HFF-Myc (cell line): ENCODE measurements at regions not wholly inside any gene's neighbourhood (a gene's known extent, or its start where the extent isn't known, plus 50 kb on each side); places are given as distances from the start of the nearest gene placed in this dataset.

Source experiments
- DNase-seq: peaks from one replicate; pipeline ENCODE4 v3.0.0-alpha.2; 2011; ENCODE audit warnings: low read depth; ENCODE audit errors: extremely low read depth
- H3K4me3 ChIP-seq: replicated peaks from 2 replicates; pipeline ENCODE4 v1.5.1; 2011; ENCODE audit warnings: low read depth, mild to moderate bottlenecking, control low read depth, low read length
- CTCF ChIP-seq: IDR thresholded peaks from 2 replicates; pipeline ENCODE4 v1.5.1; 2012; ENCODE audit warnings: mild to moderate bottlenecking, low read depth, low read length, control low read depth; ENCODE audit errors: missing control alignments

DNA sequence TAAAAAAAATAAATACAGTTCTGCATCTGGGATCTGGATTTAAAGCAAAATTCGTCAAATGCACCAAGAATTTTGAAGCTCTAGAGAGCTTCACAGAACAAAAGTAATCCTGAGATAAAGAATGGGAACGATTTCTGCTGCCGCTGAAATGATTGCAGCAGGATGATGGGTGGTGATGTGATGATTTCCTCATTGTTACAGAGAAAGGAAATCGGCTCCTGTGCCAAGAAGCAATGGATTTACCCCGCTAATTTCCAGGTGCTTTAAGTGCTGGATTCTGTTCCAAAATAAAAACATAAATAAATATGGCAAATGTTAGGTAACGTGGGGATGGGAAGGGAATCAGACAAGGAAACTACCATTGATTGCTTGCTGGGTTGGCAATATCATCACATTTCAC is 1067.9 kb upstream of the MAP3K7 start:
- H3K4me3 ChIP-seq: no peak overlapping the region
- TF ChIP-seq CTCF: no peak
- DNase-seq: no peak

DNA sequence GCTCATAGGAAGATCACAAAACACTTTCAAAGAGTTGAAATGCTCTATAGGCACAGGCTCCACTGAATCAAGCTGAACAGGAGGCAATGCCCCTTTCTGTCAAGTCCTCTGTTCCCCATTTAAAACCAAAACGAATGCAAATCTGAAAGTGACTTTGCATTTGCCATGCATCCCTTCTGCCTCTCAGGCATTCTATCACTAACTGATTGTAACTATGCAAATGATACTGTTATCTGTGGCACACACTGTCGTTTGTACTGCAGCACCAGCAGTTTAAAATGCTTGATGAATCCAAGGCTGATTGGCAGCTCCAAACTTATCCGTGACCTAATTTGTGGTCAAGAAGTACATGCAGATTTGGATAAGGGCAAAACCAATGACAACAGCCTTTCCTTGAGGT is 1067.5 kb upstream of the MAP3K7 start:
- no peak for TF ChIP-seq CTCF
- H3K4me3 ChIP-seq: no peak overlapping the region
- no peak for DNase-seq

DNA sequence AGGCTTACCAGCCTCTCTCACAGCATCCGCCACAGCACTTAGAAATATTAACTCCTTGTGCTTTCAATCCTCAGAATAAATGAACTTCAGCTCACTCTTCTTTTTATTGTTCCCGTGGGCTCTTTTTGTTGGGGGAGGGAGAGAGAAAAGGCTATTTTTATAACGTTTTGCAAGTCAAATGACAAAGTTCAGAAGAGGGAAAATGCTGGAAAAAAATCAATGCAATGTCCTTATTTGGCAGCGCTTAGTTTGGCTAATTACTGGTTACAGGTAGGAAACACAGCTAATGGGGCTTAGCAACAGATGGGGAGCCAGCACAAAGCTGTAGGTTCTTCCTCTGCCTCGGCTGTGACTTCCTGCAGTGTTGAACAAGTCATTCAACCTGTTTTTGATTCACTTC is 1067.0 kb upstream of the MAP3K7 start:
- no peak for DNase-seq
- TF ChIP-seq CTCF: no peak
- no peak overlapping the region for H3K4me3 ChIP-seq

- DNase-seq: no peak
- no peak overlapping the region for H3K4me3 ChIP-seq
- no peak for TF ChIP-seq CTCF
These were observed 1066.3 kb upstream of the MAP3K7 start for GRCh38 chr6:91653076-91653723.

GRCh38 chr6:91646649-91647048 is 1059.8 kb upstream of the MAP3K7 start:
- no peak overlapping the region for H3K4me3 ChIP-seq
- DNase-seq: no peak
- no peak for TF ChIP-seq CTCF

DNA sequence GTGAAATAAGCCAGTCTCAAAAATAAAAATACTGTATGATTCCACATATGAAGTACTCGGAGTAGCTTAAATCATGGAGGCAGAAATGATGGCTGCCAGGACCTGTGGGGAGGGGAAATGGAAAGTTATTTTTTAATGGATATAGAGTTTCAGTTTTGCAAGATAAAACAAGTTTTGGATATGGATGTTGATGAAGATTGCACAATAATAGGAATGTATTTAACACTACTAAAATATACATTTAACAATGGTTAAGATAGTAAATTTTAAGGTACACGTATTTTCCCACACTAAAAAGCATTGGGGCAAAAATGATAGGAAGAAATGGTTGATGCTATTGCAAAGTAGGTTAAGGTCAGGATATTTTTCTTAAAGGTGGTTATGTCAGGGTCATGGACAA is 1058.9 kb upstream of the MAP3K7 start:
- TF ChIP-seq CTCF: no peak
- DNase-seq: no peak
- no peak overlapping the region for H3K4me3 ChIP-seq

- H3K4me3 ChIP-seq: no peak overlapping the region
- no peak for TF ChIP-seq CTCF
These were observed 1050.3 kb upstream of the MAP3K7 start for GRCh38 chr6:91637217-91637616.

More at GRCh38 chr6:91637217-91637616, 1050.3 kb upstream of the MAP3K7 start:
- no peak for DNase-seq
